ENCODE measurements at regions not wholly inside any gene's neighbourhood (a gene's known extent, or its start where the extent isn't known, plus 50 kb on each side); places are given as distances from the start of the nearest gene placed in this dataset.
"Not testable (repeated sequence)": the region's sequence is repeated elsewhere in the genome, so short reads cannot be mapped to it uniquely, and the experiment has no call there.

- DNase-seq, result no peak
These were observed 52.3 kb downstream of the MRPL57 start for GRCh38 chr13:21228738-21229137.

GRCh38 chr13:21229241-21230024 is 53.0 kb downstream of the MRPL57 start:
- no peak for DNase-seq

- no peak for DNase-seq
These were observed 54.1 kb downstream of the MRPL57 start for GRCh38 chr13:21230516-21230915.

- DNase-seq, result no peak
These were observed 55.0 kb downstream of the MRPL57 start for GRCh38 chr13:21231426-21231940.

GRCh38 chr13:21232196-21232595 is 55.7 kb downstream of the MRPL57 start:
- DNase-seq, result no peak

GRCh38 chr13:21232599-21232998 is 56.1 kb downstream of the MRPL57 start:
- DNase-seq, result no peak

- no peak for DNase-seq
These were observed 56.6 kb downstream of the MRPL57 start for GRCh38 chr13:21233086-21233485.

- DNase-seq, result no peak
These were observed 58.1 kb downstream of the MRPL57 start for GRCh38 chr13:21234526-21234925.

GRCh38 chr13:21235174-21235573 is 58.7 kb downstream of the MRPL57 start:
- DNase-seq, result no peak

GRCh38 chr13:21237081-21237480 is 60.6 kb downstream of the MRPL57 start:
- no peak for DNase-seq

GRCh38 chr13:21238267-21238666 is 61.8 kb downstream of the MRPL57 start:
- no peak for DNase-seq

- DNase-seq, result no peak
These were observed 64.1 kb downstream of the MRPL57 start for GRCh38 chr13:21240586-21240985.

- DNase-seq, result no peak
These were observed 65.8 kb downstream of the MRPL57 start for GRCh38 chr13:21242236-21242635.

GRCh38 chr13:21243045-21243897 is 66.8 kb downstream of the MRPL57 start:
- no peak for DNase-seq

GRCh38 chr13:21243898-21244184 is 67.4 kb downstream of the MRPL57 start:
- DNase-seq, result not testable (repeated sequence)

- DNase-seq, result no peak
These were observed 70.4 kb downstream of the MRPL57 start for GRCh38 chr13:21246761-21247452.

GRCh38 chr13:21256351-21256761 is 79.9 kb downstream of the MRPL57 start:
- DNase-seq, result no peak

- DNase-seq, result no peak
These were observed 80.4 kb downstream of the MRPL57 start for GRCh38 chr13:21256891-21257290.

- DNase-seq, result no peak
These were observed 83.4 kb downstream of the MRPL57 start for GRCh38 chr13:21259571-21260455.

- not testable (repeated sequence) for DNase-seq
These were observed 84.3 kb downstream of the MRPL57 start for GRCh38 chr13:21260561-21261290.

GRCh38 chr13:21261487-21262216 is 85.2 kb downstream of the MRPL57 start:
- not testable (repeated sequence) for DNase-seq

Data from stimulated activated CD4-positive, alpha-beta T cell treated with anti-CD3 and anti-CD28 coated beads, Interleukin-12 subunit alpha, Interleukin-12 subunit beta, amount 100 ng/mL, for 4 hours (primary cell).